GM18502 (cell line): ENCODE measurements at regions not wholly inside any gene's neighbourhood (a gene's known extent, or its start where the extent isn't known, plus 50 kb on each side); places are given as distances from the start of the nearest gene placed in this dataset.

ENCODE experiments used
- ATAC-seq: cut with Tn5 transposase; IDR thresholded peaks from one replicate; pipeline ENCODE4 v1.9.1; 2021; ENCODE audit warnings: mild to moderate bottlenecking; ENCODE audit not compliant: unreplicated experiment, poor library complexity

DNA sequence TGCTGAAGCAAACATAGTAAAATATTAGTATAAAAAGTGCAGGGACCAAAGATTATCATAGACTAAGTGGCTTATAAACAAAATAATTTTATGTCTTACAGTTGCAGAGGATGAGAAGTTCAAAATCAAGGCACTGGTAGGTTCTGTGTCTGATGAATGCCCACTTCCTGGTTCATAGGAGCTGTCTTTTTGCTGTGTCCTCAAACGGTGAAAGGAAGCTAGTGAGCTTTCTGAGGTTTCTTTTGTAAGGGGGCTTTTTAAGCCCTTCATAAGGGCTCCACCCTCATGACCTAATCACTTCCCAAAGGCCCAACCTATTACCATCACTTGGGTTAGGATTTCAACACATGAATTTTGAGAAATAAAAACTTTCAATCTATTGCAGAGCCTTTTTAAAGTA is 946.7 kb upstream of the ACVR2A start:
- ATAC-seq = no peak

DNA sequence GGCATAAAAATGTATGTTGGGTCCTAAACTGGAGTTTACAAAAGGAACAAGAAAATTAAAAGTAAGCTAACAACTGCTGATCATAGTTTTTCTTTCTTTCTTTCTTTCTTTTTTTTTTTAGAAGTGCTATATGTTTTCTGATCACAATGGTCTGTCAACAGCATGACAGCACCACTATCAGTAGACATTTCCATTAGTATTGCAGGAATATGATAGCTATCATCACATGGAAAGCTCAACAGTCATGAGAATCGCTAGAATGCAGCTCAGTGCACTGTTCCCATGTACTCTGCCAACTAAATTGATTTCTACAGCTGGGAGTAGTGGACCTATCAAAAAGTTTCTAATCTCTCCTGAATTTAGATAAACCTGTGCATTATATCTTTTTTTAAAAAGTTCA is 950.3 kb upstream of the ACVR2A start:
- ATAC-seq = no peak

DNA sequence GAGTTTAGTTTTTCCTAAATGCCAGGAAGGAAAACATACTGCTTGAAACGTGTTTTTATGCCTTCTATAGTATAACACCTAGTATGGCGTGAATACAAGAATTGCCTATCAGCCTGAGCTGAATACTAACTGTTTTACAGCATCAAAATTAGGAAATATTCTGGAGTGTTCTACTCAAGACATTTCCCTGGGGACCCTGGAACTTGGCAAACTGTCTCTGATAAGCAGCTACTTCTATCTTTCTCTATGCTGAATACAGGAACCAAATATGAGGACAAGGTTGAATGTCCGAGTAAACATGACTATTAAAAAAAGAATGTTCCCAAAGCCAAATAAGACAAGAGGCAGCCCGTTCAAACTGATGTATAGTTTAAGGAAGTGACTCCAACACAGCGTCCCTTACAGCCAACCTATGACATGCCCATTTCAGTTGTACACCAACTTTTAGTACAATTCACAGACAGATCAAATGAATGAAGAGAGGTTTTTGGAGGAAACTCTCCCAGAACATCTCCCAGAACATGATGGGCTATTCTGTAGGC is 951.3 kb upstream of the ACVR2A start:
- ATAC-seq = no peak

DNA sequence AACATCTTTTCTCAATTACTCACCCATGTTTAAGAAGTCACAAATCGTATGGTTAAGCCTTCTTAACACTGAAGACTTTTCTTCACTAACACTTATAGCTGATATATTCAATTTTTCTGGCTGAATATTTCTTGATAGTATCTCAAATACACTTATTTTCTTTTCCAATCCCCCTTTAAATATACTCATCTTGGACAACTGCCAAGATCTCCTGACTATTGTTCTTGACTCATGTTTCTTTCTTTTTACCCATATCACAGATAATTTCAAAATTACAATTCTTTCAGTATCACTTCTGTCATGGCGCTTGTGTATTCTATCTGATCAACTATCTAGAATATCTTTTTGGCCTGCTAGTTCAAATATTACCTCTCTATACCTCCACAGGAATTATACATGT is 954.3 kb upstream of the ACVR2A start:
- ATAC-seq = no peak

DNA sequence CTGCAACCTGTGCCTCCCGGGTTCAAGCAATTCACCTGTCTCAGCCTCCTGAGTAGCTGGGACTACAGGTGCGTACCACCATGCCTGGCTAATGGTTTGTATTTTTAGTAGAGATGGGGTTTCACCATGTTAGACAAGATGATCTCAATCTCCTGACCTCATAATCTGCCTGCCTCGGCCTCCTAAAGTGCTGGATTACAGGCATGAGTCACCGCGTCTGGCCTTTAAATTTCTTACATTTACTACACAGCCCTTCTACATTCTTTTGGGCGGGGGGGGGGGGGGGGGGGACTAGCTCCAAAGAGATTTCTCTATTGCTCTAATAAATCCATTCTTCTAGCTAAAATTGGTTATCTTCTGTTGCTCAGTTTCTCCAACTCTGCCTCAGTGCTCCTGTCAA is 964.9 kb upstream of the ACVR2A start:
- ATAC-seq = no peak

DNA sequence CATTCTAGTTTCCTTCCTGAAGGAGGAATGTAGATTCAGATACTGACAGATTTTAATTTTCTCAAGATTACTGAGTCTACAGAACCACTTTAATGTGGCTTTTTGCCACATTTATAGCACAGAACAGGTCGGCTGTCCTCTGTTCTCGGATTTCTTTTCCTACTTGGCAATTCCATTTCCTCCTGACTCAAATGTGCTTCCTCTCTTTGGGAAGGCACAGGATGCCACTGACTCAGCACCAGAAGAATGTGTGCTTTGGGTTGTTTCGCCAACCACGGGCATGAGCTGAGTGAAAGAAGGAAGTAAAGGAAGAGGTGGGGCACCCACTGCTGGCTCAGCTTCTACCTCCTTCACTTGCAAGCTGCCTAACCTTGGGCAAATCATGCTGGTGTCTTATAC is 970.6 kb upstream of the ACVR2A start:
- ATAC-seq = no peak

DNA sequence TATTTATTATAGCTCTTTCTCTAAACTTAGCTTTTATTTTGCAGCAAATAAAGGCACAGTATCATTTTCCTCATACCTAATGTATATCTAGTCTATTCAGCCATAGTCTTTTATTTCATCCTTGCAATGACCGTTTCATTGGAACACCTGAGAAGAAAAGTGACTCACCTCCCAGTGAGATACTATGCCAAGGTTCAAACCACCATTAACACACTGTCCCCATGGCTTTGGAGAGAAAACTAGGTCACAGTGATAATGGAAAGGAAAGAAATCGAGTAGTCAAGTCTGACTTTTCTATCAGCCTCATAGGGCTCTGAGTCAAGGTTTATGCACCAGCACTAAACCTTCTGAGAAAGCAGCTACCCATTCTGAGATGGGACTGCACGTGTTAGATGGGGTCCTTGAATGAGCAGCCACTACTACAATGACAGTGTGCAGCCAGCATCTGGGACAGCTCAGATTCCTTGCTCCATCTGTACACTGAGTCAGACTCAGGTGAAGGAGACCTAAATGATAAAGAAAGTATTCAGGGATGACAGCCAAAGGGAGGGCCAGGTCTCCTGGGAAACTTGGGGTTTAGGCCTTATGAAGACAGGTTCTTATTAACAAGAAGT is 971.1 kb upstream of the ACVR2A start:
- ATAC-seq = no peak

DNA sequence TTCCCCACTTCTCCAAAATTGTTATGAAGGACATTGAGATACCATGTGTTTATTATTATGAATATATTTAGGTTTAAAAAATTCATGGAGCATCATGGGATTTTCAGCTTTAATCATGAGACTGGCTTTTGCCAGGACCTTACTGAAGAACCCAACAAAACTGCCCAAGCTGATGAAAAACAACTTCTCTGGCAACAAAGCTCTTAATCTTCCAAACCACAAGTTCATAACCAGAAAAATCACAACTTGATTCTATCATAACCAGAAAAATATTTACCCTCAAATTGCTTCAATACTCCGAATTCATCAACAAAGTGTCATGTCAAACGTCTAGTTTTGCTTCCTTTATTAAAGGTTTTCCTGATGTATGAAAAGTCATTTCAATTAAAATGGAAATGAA is 971.8 kb upstream of the ACVR2A start:
- no peak for ATAC-seq

DNA sequence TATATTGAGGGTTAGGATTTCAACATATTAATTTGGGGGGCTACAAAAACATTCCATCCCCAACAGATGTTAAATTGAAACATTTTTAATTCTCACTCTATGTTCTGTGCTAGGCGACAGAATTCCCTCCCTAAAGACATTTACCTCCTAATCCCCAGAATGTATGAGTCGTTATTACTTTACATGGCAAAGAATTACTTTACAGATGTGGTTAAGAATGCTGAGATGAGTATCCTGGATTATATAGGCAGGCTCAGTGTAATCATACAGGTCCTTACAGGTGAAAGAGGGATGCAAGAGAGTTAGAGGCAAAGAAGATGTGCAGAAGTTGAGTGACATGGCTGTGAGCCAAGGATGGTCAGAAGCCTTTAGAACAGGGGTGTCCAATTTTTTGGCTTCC is 974.1 kb upstream of the ACVR2A start:
- no peak for ATAC-seq

DNA sequence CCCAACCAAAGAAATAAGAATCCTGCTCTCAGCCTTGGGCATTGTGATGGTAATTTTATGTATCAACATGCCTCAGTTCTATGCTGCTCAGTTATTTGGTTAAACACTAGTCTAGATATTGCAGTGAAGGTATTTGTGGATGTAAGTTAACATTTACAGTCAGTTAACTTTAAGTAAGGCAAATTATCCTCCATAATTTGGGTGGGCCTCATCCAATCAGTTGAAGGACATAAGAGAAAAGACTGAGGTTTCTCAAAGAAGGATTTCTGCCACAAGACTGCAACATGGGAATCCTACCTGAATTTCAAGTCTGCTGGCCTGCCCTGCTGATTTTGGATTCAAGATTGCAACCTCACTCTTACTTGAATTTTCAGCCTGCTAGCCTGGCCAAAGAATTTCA is 975.5 kb upstream of the ACVR2A start:
- ATAC-seq = no peak

DNA sequence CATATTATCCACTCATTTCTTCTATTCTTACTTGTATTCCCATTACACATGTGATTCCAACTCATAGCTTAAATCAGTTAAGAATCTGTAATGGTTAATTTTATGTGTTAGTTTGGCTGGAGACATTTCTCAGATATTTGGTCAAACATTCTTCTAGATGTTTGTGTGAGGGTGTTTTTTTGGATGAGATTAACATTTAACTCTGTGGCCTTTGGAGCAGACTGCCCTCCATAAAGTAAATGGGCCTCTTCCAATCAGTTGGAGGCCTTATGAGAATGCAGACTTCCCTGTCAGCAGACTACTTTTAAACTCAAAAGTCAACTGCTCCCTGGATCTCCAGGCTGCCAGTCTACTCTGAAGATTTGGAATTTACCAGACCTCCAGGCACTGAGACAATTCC is 976.8 kb upstream of the ACVR2A start:
- ATAC-seq = no peak

DNA sequence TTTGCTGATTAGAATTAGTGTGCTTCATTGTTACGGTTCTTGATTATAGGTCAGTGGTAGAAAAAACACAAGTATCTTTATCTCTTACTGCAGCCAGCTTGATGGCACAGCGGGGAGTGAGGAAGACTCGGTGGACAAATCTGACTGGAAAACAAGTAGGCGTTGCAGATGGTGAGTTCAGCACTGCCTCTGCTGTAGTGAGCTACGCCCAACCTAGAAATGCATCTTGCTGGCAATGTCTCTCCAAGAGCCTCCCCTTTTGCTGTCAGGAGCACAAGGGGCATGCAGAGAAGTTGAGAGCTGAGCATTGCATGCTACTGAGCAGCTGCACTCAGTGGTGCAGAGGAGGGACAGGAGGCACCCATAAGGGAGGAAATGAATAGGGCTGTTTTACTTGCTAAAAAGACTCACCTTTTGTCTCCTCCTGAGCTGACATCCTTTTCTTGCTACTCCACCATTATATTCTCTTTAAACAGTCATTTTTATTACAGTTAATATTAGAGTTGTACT is 977.3 kb upstream of the ACVR2A start:
- ATAC-seq = no peak

DNA sequence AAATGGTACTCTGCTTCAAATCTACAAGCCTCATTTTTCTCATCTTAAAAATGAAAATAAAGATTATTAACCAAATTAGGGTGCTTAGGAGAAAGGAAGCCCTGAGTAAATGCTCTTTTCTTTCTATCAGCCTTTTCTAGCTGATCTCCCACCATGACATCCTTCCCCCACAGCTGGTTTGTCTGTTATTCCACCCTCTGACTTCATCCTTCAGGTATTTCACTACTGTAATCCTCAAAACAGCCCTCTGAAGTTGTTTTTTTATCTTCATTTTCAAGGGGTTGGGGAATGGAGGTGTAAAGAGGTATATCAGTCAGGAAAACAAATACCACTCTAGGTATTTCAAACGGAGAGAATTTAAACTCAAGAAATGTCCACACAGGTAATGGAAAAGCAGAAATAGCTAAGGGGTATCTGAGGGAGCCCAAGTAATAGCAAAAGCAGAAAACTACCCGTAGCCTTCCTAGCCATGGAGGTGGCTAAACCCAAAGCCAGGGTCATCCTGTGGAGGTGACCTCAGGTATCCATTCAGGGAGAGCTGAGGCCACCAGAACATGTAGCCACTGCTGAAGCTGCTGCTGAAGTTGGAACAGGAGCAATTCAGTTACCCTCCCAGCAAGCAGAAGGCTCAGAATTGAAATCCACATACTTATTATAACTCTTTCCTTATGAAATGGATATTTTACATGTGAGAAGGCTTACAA is 990.9 kb upstream of the ACVR2A start:
- ATAC-seq = no peak

DNA sequence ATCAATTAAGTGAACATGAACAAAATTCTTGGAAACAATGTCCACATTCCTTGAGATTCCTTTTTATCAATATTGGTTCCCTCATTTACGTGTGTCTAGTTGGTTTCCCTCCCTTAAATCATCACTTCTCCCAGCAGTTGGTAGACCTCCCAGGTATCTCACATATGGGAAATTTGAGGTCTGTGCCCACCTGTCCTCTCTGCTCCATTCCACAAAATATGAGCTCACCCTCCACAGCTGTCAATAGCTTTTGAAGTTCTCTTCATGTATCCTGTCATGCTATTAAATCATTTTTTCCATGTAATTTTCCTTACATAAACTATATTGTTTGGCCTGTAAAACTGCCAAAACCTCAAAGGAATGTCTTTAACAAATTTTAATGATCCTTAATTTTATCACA is 992.2 kb upstream of the ACVR2A start:
- no peak for ATAC-seq

DNA sequence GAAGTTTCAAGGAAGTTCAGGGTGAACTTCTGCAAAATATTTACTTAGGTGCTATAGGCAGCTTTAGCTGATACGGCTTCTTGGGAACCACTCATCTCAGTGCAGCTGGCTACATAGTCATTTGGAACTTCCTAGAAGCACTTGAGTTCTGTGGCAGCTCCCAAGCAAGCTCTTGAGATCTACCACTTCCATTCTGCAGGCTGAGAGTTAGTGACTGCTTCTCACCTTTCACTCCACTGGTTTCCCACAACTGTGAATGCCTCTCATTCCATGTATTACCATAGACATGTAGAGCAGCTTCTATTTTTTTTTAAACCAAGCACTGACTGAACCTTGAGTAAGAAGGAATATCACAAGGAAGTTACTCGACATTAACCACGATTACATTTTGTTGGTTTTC is 994.1 kb upstream of the ACVR2A start:
- no peak for ATAC-seq

DNA sequence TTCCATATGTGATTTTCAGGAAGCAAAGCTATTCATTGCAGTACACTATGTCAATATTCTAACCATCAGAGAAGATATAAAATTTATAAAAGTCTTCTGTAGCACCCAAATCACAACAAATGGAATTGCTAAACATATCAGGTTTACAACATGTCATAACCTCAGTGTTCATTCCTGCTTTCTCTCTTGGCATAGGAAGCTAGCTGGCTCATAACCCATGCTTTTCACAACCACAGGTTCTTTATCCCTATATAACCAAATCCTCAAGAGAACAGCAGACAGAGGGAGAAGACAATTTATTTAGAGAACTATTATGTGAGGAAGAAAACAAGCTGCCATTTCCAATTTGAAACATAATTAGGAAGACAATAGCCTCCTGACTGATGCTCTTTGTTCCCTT is 997.0 kb upstream of the ACVR2A start:
- no peak for ATAC-seq

DNA sequence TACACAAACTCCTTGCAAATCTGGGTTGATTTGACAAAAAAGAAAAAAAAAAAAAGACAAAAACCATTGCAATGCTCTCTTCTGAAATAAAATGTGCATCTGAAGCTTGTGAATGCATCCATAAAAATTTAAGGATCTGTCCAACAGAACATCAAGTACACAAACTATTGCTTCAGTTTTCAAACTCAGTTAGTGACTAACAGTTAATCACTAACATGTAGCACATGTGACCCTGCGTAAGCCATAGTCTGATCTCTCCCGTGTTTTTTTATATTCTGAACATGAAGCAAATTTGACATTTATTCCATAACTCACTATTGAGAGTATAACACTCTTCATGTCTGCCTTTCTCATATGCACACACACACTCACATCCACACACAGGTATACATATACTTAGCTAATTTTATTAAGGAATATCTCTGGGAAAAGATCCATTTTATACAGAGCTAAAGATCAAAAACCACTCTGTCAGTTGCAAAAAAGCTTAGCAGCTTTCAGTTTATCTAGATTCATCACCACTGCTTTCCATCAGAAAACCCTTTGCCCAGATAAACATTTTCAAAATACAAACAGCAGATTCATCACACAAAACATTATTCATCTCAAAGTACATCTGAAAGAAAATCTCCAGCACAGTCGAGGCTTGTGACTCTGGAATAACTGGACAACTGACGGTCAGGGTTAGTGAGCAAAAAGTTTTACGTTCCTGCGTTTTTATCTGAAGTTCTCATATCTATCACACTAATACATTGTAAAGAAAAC is 1000.4 kb upstream of the ACVR2A start:
- ATAC-seq = no peak

DNA sequence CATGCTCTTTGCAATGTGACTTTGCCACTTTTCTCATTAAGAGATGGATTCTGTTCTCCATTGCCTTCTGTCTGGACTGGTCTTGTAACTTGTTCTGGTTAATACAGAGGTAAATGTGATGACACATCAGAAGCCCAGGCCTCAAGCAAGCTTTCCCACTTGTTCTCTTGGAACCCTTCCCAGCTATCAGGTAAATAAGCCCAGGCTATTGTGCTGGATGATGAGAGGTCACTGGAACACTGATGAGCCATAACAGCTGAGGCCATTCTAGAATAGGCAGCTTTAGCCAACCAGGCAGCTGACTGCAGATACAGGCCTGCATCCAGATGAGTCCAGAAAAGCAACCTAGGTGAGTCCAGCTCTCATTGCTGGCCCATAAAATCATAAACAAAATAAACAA is 1007.0 kb upstream of the ACVR2A start:
- ATAC-seq = no peak

DNA sequence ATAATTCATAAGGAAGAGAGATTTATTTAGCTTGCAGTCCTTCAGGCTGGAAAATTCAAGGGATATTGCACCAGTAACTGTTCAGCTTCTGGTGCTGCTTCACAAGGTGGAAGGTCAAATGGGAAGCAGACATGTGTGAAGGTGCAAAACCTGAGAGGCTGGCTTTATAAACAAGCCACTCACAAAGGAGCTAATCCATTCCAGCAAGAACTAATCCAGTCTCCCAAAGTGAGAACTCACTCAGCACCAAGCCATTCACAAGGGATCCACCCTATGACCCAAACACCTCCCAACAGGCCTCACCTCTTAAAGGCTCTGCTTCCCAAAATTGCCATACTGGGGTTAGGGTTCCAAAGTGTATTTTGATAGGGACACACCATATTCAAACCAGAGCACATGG is 1018.4 kb upstream of the ACVR2A start:
- ATAC-seq = no peak

DNA sequence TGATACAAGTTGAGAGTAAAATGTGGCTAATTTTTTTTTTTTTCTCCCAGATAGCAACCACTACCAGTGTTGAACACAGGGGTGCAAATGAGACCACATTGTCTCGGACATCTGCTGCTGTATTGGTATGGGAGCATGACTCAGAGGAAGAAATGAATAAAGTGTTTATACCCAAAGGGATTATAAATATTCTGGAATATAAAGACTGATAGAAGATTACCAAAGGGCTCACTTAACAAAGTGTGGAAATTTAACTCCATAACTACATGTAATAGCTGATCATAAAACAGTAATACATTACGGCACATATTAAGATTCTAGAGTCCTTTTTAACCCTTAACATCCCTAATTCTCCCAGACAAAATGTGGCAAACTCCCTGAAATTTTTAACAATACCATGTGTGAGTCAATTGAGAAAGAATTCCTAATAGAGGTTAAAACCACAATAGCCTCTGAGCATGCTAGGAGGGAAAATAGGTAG is 1023.0 kb upstream of the ACVR2A start:
- no peak for ATAC-seq

DNA sequence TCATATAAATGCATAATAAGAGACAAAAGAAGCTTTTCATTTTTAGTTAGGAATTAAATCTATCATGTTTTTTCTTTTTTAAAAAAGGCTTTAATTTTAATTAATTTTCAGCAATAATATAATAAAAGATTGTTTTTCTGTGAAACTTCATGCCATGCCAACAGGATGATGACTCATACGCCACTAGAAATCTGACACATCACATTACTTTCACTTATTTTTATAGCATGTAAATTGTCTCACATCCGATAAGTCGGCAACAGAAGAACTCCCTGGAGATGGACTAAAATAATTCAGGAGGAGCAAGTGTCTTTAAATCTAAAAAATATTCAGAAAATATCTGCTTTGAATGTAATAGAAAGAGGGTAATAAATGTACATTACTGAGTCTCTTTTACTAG is 1024.2 kb upstream of the ACVR2A start:
- ATAC-seq = no peak
